HUDEP-2 (cell line): ENCODE measurements at regions not wholly inside any gene's neighbourhood (a gene's known extent, or its start where the extent isn't known, plus 50 kb on each side); places are given as distances from the start of the nearest gene placed in this dataset.
"Not testable (repeated sequence)": the region's sequence is repeated elsewhere in the genome, so short reads cannot be mapped to it uniquely, and the experiment has no call there.

Experiments used
- DNase-seq, 76 experiments: peaks; one replicate each; lab custom pipeline; 2025; ENCODE audit not compliant: unreplicated experiment in 76 of 76; lab: John Stamatoyannopoulos, UW

DNA sequence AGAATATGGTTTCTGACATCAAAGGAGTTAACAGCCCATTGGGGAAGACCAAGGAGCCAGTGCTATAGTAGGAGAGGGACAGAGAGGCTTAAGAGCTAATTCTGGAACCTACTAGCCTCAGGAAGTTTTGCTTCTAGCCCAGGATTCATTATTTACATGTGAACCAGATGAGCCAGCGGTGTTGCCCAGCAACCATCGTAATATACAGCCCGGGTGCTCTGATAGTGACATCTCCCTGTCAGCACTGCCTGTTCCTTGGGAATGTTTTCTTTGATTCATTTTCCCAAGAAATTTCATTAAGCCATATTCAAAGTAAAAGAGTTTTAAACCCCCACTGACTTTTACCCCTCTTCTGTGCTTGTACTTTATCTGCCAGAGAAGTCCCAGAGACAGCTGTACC lies 217.4 kb upstream of the ADAMTSL1 start:
- no peak for DNase-seq

DNA sequence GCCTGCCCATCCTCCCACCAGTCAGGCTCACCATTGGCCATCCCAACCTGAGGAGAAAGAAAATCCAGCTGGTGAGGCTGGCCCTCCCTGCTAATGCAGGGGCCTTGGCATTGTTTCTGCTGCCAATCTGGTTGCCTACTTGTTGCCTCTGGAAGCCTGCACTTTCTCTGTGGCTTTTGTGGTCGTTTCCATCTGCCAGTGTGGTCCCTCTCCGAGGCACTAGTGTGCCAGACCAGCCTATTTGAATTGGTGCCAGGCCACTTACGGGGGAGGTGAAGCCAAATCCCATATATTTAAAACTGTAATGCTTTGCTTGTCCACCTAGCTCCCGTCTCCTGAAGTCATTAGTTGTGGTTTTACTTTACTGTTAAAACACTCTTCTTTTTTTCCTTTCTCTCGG lies 213.4 kb upstream of the ADAMTSL1 start:
- no peak for DNase-seq

DNA sequence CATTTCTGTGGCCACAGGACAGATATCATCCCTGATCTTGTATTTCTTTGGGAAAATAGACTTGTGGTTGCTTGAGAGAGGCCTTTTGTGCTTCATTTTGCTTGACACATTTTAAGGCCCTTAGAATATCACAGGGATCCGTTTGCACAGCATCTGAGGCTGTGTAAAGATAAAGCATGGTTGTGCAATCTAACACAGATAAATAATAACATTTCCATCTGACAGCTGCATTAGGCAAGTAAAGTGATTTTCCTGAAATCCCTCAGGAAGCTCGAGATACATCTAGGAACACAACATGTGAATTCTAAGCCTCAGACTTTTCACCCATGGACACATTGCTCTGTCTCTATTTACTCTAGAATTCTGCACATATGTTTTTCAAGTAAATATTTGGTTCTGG lies 212.8 kb upstream of the ADAMTSL1 start:
- no peak for DNase-seq

DNA sequence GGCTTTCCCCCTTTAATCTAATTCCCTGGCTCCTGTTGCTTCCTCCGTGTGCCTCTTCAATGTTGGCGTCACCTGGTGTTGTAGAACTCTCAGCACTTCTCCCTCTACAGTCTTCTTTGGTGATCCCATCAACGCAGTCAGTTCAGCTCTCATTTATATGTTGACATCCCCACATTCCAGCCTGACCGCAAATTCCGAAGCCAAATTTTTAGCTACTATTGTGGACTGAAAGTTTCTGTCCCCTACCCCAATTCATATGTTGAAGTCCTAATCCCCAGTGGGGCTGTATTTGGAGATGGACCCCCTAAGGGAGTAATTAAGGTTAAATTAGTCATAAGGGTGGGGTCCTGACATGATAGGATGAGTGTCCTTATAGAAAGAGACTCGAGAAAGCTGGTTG lies 210.6 kb upstream of the ADAMTSL1 start:
- no peak for DNase-seq

DNA sequence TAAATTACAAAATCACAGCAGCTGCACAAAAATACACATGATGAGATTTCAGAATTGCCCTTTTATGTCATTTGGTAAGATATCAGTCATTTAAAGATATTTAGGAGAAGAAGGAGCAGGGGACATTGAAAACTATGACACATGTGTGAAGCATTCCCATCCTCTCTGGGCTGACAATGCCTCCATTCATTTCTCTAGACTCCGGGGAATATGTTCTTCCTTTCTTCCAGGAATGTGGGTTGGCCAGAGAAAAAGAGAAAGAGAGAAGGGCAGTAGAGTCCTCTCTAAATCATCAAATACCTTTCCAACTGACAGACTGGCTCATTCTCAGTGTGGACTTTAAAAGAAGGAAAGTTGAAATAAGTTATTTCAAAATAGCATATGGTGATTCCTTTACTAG lies 205.6 kb upstream of the ADAMTSL1 start:
- no peak for DNase-seq

DNA sequence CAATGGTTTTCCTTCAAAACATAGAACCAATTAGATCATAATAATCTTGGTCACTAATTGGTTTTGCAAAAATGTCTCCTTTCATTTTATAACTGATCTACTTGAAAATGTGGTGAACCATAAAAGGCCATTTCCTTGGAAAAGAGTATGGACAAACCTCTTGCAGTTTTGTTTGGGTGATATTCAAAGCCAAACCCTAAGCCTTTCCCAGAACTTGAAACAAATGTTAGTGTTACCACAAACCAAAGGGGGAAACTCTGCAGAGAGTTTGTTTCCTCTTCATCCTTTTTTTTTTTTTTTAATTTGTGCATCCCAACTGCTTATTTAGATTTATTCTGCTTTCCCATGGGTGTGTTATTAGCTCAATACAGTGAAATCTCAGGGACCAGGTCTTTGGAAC lies 204.4 kb upstream of the ADAMTSL1 start:
- DNase-seq: no peak

DNA sequence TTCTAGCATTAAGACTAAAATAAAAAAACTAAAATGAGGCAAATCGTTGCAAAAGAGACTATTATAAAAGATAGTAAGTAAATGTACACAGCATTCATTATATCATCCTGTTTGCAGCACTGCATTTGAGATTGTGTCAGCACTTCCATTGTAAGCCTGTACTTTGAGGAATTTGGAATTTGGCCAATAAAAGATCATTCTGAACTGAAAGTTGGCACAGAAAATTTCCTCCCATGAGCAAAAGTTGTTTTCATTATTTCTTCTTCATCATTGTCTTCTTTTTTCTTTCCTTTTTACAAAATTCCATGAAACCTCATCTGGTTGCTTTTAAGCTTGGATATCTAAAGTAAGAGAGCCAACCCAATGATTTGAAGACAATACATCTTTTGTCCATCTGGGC lies 199.3 kb upstream of the ADAMTSL1 start:
- DNase-seq: no peak

DNA sequence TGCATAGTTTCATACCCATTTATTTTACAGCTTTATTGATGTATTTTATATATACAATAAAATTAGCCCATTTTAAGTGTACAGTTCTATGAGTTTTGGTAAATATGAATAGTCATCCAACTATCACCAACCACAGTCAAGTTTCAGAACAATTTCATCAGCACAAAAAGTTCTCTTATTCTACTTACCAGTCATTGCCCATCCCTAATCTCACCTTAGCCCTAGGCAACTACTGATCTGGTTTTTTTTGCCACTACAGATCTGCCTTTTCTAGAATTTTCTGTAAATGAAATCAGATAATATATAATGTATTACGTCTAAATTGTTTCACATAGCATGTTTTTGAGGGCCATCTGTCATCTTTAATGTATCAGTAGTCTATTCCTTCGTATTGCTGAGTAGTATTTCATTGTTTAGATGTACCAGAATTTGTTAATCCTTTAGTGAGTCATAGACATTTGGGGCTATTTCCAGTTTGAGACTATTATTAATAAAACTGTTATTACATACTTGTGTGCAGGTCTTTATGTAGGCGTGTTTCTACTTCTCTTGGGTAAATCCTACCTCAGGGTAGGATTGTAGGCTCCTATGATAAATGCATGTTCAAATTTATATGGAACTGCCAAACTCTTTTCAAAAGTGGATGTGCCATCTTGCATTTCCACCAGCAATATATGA lies 198.5 kb upstream of the ADAMTSL1 start:
- no peak for DNase-seq

DNA sequence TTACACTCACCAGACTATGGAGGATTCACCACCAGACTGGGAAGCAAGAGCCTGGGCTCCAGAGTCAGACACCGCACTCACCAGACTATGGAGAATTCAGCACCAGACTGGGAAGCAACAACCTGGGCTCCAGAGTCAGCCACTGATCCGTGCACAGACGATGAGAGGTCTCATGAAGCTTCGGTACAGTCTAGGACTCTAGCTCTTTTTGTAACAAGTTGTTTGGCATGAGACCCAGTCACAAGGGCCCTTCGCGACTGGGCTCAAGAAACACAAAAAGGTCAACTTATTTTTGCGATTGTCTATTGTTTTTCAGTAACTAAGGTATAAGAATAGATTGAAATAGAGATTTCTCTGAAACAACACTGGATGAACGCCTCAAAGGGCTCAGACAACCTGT lies 192.7 kb upstream of the ADAMTSL1 start:
- DNase-seq: no peak

DNA sequence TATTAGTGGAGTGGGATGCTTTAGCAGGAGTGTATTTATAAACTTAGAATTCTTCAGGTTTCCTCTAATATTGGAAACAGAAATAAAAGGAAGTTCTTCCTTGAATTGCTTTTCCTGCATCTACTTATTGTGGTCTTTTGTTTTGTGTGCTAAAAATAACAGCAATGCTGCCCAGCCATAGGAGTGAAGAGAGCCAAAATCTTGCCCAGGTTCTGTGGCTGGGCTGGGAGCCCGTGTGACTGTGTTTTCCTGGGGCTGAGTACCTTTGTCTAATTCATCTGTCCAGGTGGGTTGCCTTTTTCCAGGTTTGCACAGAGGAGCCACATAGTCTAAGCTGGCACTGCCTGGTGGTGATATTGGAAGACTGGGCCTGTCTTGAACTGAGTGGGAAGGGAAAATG lies 179.7 kb upstream of the ADAMTSL1 start:
- no peak for DNase-seq

DNA sequence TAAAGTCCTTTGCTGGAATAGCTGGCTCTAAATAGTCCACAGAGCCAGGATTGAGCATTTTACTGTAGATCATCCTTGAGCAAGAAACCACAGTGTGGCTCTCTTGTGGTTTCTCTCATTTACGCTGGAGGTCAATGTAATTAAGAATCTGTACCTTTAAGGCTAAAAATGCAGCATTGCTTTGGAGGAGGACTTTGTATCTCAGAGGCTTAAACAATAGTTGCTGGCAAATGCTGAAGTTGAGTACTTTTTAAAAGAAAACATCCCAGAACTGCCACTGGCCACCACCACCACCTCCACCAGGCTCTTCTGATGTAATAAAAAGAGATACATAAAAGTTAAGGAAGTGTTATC lies 177.3 kb upstream of the ADAMTSL1 start:
- no peak for DNase-seq

DNA sequence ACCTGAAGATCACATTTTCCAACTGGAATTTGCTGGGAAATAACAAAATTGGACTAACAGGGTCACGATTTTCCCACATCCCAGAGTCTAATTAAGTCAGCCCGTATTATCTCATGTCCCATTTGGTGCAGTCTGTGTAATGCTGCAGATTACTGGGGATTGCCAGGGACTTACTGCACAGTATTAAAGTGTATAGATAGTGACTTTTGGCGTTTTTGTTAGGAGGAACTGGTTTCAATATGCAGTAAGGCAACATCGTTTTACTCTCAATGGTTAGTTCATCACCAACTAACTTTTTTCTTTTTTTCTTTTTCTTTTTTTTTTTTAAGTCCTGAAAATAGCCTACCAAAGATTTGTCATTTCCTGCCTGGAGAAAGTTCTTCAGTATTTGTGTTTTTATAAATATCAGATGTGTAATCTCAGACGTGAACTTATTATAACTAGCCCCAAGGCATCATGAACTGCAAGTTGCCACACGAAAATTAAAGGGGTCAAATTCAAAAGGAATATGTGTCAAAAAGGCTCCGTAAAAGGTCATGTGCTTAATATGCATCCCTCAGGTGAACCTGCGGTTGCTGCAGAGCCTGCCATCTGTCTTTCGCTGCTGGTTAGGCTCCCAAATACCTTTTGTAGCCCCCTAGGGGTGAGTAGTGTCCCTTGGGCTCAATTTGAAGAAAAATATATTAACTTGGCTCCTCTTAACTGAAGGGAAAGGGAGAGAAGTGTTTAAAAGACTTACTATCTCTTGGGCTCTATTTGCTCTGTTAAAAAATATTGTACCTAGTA lies 176.7 kb upstream of the ADAMTSL1 start:
- peak in 1 of 76 experiments; percentile 2 for DNase-seq

DNA sequence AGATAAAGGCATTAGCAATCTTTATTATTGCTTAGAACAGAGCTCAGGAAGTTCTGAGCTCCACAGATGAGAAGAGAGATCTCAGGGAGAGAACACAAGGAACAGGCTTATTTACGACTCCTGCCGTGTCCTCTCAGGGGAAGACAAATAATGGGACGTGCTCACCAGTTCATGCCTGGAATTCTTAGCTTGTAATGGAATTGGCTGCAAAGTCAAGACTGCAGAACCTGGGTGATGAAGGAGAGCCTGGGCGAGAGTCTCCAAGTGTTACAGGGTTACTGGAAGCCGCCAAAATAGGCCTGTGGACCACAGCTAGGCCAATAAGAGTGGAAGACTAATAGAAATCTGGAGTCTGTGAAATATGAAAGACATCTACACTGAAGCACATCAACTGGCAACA lies 174.5 kb upstream of the ADAMTSL1 start:
- no peak for DNase-seq

DNA sequence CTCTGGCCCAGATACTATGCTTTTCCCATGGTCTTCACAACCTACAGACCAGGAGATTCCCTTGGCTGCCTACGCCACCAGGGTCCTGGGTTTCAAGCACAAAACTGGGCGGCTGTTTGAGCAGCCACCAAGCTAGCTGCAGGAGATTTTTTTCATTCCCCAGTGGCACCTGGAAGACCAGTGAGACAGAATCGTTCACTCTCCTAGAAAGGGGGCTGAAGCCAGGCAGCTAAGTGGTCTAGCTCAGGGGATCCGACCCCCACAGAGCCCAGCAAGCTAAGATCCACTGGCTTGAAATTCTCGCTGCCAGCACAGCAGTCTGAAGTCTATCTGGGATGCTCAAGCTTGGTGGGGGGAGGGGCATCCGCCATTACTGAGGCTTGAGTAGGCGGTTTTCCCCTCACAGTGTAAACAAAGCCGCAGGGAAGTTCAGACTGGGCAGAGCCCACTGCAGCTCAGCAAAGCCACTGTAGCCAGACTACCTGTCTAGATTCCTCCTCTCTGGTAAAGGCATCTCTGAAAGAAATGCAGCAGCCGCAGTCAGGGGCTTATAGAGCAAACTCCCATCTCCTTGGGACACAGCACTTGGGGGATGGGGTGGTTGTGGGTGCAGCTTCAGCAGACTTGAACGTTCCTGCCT lies 168.7 kb upstream of the ADAMTSL1 start:
- DNase-seq: not testable (repeated sequence)

DNA sequence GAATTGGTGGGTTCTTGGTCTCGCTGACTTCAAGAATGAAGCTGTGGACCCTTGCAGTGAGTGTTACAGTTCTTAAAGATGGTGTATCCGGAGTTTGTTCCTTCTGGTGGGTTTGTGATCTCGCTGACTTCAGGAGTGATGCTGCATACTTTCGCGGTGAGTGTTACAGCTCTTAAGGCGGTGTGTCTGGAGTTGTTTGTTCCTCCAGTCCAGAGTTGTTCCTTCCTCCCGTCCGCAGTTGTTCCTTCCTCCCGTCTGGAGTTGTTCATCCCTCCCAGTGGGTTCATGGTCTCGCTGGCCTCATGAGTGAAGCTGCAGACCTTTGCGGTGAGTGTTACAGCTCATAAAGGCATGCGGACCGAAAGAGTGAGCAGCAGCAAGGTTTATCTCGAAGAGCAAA lies 159.6 kb upstream of the ADAMTSL1 start:
- no peak for DNase-seq

DNA sequence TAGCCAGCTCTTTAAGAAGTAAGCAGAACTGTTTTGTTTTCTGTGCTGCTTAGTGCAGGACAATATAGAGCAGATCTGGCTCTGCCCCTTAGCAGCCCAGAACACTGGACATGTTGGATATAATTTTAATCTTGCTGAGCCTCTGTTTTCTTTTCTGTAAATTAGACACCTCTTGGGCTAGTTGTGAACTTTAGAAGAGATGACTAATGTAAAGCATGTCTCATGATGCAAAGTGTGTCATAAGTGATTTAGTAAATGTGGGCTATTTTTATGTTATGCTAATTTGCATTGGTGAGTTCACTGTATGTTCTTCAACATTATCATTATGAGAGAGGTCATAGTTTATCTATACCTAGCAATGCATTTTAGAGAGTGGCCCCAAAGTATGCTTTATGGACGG lies 156.1 kb upstream of the ADAMTSL1 start:
- no peak for DNase-seq

DNA sequence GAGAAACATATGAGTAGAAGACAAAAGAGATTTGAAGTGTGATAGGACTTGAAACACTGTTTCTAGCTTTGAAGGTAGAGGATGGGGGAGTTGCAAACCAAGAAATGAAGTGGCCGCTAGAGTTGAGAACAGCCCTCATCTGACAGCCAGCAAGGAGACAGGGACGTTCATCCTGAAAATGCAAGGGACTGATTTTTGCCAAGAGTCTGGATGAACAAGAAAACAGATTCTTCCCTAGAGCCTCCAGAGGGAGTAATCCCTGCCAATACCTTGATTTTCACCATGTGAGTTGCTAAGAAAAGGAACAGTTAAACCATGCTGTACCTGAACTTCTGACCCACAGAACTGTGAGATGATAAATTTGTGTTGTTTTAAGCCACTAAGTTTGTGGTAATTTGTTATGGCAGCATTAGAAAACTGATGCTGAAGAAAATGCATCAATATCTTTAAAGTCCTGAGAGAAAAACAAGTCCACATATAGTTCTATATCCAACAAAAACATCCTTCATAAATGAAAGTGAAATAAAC lies 154.0 kb upstream of the ADAMTSL1 start:
- no peak for DNase-seq

DNA sequence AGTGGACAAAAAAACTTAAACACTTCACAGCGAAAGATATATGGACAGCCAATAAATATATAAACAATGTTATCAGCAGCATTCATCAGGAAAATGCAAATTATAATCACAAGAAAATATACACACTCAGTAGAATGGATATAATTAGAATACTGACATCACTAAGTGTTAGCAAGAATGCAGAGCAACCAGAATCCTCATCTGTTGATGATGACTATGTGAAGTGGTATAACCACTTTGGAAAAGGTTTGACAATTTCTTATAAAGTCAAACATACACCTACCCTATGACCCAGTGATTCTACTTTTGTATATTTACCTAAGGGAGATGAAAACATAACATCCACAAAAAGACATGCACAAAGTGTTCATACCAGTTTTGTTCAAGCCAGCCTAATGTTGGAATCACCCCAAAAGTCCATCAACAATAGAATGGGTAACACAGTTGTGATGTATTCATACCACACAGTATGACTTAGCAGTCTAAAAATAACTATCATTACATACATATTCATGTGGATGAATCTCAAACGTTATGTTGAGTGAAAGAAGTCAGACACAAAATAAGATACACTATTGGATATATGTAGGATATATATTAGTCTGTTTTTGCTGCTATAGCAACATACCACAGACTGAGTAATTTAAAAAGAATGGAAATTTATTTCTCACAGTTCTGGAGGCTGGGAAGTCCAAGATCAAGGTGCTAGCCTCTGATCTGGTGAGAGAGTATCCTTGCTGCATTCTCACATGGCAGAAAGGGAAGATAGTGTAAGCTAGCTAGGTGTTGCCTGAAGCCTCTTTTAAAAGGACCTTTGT lies 148.8 kb upstream of the ADAMTSL1 start:
- no peak for DNase-seq

DNA sequence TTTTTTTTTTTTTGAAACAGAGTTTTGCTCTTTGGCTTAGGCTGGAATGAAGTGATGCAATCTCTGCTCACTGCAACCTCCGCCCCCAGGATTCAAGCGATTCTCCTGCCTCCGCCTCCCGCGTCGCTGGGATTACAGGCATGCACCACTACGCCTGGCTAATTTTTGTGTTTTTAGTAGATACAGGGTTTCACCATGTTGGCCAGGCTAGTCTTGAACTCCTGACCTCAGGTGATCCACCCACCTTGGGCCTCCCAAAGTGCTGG lies 148.3 kb upstream of the ADAMTSL1 start:
- not testable (repeated sequence) for DNase-seq

DNA sequence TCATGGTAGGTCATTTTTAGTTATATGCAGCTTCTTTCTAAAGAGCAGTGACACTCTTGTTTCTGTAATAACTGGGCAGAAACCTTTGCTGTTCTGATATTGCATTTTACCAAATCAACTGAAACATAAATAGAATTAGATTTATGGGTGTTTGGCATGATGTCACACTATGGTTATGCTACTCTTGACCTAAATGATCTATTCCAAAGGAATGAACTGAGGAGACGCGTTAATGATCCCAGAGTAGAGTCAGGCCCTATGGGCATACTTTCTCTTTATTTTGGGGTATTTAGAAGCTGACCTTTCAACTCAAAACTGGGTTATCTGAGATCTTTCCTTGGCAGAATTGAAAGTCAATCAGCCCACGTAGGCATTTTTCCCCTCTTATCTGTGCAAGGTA lies 146.8 kb upstream of the ADAMTSL1 start:
- DNase-seq: no peak
